HS-27A (cell line): ENCODE measurements at regions not wholly inside any gene's neighbourhood (a gene's known extent, or its start where the extent isn't known, plus 50 kb on each side); places are given as distances from the start of the nearest gene placed in this dataset.

Experiments used
- DNase-seq: peaks from one replicate; pipeline ENCODE4 v3.0.0-alpha.2; 2012; ENCODE audit warnings: low read depth, missing footprints

DNA sequence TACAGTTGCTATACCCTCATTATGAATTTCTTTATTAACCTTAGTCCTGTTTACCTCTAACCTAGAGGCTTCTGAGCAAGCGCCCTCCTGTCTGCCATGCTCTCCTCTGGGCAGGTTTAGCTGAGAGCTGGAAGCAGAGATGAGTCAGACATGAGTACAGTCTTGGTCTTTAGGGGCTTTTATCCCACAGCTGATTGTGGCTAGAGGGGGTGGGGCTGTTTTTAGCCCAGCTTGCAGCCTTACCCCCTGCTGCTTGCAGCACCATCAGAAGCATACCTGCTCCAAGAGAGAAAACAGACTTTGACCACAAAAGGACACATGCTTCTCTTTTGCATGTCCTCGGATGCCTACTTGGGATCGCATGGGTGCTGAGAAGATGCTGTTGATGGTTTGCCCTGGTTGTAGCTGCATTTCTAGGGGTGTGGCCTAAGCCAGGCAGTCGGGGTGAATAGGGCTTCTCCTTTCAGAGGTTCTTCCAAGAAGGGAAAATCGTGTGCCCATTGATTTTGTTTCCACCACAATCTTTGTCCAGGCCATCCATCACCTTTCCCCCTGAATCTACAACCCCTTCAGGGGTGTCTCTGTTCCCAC lies 115.0 kb upstream of the LGALSL start:
- DNase-seq: no peak

DNA sequence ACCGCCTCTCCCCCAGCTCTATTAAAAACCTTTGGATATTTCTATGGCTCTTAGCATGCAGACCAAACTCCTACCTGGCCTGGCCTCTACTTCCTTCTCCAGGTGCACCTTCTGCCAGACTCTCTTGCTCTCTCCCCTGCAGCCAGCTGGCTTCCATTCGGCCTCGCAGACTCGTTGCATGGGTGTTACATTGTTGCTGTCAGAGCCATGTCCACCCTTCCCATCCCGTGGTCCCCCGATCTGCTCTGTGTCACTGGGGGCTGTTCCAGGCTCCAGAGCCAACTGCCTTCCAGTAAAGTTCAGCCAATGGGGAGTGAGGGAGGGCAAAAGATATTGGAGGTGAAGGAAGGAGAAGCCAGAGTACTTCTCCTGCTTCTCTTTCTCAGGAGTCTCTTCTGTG lies 112.5 kb upstream of the LGALSL start:
- no peak for DNase-seq

DNA sequence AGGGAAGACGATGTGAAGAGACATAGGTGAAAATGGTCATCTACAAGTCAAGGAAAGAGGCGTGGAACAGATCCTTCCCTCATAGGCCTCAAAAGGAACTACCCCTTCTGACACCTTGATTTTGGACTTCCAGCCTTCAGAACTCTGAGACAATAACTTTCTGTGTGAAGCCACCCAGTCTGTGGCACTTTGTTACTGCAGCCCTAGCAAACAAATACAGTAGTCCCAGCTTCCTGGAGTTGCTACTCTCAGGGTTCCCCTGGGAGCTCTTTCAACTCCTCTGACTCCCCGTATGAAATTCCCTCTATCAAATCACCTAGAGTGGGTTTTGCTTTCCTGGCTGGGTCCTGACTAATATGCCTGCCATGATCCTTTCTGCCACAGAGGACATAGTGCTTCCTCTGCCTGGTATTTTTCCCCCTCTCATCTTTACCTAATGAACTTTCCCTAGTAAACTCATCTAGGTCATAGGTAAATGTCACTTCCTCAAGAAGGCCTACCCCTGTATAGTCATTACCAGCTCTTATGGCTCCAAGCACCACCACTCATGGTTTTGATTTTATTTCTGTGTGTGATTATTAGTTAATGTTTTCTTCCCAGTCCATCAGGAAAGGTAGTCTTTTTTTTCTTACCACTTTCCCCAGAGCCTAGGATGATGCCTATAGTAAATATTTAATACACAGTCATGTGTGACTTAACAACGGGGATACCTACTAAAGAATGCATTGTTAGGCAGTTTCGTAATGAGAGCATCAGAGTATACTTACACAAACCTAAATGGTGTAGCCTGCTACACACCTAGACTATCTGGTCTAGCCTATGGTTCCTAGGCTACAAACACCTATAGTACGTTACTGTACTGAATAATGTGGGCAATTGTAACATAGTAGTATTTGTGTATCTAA lies 111.5 kb upstream of the LGALSL start:
- DNase-seq: no peak

DNA sequence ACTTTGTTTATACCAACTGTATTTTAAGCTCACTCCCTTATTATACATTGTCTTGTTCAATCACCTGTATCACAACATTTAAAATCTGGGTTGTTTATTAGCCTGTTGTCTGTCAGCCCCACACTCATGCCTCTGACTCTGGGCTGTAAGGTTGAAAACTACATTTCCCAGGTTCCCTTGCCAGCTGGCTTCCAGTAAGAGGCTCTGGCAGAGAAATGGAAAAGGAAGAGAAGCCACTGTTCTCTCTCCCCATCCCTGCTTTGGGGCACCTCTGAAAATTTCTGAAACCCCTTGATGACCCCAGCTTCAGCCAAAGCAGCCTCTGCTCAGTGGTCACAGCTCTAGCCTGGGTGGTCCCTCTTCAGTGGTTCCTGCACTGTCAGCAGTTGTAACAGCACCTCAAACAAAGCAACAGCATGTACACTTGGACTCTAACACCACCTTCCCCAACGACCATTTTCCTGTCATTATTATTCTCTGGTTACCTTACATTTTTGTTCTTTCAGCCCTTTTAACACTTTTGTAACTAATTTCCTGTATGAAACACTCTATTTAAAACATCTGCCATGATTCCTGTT lies 108.9 kb upstream of the LGALSL start:
- DNase-seq: no peak

DNA sequence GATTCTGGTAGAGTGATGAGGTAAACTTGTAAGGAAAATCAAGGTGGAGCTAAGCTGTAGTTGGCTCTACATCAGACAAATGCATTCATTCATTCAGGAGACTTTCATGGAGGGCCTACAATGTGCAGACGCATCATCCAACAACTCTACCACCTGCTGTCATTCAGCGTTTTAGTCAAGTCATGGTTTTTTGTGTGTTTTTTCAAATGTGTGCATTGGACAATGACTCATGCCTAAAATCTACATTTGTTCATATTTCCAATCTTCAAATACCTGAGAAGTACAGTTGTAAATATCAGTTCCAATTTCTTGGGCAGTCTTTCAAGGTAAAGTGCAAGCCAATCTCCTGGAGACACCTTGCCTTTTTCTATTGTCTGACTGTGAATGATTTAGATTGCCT lies 108.0 kb upstream of the LGALSL start:
- DNase-seq: no peak

DNA sequence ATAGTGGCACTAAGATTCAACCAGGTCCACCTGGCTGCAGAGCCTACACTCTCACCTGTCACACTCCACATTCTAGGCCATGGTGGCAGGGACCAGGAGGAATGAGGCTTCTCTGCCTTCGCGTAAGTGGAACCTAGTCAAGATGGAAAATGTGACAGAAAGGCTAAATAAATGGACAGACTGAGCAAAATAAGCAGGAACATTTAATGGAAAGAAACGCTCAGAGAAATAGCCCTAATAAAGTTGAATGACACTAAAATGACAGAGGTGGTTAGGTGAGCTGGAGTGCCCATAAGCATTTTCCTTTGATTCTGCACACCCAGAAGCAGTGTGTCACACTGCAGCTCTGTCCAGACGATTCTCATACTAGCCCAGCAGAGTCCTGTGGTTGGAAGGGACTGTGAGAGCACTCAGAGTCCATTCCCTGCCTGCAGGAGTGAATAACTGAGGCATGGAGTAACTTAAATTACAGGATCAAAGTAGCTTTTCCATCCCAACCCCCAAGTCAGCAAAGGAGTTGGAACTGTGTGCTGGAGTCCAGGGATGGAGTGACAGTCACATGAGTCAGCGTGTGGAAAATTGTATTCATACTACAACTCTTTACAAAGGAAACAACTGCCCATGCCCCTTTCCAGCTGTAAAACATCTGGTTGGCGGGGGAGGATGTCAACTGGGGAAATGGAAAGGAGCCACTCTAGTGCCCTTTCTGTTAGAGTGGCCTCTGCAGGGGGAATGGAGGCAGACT lies 105.4 kb upstream of the LGALSL start:
- no peak for DNase-seq

DNA sequence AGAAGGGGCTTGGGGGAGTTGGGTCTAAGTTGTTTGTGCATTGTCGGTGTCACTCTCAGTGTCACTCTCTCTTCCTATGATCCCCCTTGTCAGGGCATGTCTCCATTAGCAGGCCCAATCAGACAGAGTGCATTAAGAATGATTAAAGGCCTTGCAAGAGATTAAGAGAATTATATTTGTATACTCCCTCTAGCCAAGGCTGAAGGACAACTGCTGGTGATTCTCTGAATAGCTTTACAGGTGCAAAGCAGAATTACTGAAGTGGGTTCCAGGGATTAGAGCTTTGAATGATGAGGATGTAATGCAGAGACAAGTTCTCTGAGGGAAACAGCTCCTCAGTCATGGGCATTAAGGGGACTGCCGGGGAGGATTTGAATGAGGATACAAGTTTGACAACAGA lies 104.8 kb upstream of the LGALSL start:
- no peak for DNase-seq

DNA sequence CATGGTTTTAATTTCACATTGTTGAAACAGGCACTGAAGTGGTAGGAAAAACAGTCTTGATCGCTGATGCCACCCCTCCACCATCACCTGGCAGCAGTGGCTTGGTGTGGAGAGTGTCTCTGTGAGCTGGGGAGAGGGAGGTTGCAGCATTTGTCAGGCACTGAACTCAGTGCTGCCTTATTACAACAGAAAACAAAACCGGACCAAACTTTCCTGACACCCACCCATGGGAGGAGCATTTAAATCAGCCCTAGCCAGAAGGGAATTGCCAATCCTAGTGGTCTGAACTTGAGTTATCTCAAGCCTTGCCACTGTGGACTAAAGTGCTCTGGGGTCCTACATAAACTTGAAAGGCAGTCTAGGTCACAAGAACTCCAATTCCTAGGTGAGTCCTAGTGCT lies 103.0 kb upstream of the LGALSL start:
- DNase-seq: no peak

DNA sequence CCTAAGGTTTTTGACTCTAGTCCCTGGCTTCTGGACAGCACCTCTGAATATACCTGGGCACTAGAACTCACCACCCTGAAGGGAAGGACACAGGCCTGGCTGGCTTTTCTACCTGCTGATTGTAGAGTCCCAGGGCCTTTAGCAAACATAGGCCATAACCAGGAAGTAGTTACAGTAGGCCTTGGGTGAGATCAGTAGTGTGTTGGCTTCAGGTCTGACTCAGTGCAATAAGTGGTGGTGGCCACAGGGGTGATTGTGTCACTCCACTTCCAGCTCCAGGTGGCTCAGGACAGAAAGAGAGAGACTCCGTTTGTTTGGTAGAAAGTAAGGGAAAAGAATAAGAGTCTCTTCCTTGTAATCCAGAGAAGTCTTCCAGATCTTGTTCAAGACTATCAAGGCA lies 101.7 kb upstream of the LGALSL start:
- DNase-seq: no peak

DNA sequence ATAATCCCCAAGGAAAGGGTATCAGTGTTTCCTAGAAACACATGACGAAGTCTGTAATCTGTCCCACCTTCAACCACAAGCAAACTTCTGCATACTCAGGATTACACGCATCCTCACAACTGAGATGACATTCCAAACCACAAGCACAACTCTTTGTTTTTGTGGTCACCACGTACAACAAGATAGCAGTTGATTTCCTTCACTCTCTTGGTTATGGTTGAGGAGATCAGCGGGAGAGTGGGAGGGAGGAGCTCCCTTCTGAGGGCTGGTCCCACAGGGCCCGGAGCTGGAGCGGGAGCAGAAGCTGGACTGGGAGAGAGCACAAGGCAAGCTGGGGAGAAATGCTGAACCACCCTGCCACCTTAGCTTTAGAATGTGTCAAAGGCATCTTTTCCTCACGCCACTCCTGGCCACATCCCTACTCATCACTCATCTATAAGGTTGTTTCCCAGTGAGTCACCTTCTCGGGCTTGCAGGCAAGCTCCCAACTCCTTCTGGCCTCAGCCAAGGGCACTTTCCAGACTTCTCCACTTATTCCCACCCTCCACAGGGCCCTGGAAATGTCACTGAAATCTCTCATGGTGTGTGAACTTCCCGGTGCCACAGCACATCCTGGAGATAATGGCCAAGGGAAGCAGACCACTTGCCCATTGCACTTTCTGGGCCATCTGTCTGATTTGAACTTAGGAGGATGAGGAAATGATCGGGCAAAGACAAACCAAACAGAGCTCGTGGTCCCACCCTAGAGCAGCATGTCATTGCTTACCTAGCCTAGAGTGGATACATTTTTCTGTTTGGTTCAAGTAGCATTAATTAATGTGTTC lies 98.9 kb upstream of the LGALSL start:
- no peak for DNase-seq

DNA sequence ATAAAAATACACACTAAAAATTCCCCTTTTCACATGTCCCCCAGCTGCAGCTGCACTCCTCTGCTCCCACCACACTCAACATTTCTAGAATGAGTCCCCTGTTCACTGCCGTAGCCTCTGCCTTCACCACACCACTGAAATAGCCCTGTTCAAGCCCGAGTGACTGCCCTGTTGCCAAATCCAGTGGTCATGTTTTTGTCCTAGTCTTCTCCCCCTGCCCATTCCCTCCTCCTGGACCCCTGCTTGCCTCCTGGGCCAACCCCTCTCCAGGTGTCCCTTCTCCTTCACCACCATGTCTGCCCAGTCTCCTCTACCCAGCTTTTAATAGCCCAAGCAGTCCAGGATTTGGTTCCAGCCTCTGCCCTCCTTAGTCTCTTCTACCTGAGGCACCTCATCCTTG lies 97.1 kb upstream of the LGALSL start:
- DNase-seq: no peak

DNA sequence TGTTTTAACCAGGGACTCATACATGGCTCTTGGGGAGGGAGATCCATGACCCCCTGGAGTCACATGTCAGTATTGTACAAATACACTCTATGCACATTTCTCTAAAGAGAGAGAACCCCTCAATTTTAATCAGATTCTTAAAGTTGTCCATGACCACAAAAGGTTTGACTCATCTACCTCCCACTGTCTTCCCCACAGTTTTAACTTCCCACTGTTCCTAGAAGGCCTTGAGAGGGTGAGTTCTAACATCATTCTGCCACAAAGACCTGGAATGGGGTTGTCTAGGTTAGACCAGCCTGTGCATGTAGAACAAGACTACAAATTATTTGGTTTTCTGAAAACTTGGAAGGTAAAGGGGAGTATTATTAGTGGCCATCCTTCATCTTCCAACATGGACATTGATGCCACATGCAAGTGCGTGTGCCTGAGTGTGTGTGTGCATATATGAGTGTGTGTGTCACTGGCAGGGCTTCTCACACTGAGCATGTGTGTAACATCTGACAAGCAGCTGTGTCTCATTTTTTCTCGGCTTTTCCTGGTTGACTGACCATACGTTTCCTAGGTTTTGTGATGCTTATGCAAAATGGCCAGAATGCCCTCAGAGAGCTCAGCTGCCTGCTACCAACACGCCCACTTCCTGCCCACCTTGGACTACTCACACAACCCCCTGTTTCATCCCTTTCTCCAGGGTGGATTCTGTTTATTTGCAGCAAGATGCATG lies 94.6 kb upstream of the LGALSL start:
- no peak for DNase-seq

DNA sequence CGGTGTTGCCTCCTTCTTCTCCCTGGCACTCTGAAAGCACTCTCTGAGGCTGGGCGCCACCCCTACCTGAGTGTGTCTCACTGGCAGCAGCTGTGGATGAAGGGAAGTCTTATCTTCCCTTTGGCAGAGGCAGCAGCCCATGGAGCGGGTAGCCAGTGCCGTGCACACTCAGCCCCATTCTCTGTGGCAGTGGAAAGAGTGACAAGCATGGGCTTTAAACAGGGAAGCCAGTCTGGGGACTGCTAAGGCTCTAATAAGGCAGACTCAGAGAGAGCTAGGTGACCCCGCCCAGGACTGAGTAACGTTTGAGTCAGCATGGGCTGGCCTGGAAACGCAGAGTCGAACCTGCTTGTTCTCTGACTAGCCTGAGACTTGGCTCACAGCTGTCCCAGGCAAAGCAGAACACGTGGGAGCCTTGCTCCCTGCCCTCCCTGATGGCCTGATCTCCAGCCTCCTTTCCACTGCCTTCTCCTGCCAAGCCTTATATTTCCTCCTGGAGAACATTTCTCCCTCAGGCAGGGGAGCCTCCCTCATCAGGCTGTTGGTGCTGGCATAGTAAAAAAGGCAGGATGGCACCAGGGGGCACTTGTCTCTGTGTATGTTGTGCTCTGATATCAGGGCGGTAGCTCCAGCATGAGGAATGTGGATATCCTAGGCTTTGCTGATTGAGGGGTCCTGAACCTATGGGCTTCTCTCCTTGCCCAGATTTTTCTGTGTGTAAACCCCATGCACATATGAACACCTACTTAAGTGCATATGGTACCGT lies 93.9 kb upstream of the LGALSL start:
- peak; percentile 69 for DNase-seq

DNA sequence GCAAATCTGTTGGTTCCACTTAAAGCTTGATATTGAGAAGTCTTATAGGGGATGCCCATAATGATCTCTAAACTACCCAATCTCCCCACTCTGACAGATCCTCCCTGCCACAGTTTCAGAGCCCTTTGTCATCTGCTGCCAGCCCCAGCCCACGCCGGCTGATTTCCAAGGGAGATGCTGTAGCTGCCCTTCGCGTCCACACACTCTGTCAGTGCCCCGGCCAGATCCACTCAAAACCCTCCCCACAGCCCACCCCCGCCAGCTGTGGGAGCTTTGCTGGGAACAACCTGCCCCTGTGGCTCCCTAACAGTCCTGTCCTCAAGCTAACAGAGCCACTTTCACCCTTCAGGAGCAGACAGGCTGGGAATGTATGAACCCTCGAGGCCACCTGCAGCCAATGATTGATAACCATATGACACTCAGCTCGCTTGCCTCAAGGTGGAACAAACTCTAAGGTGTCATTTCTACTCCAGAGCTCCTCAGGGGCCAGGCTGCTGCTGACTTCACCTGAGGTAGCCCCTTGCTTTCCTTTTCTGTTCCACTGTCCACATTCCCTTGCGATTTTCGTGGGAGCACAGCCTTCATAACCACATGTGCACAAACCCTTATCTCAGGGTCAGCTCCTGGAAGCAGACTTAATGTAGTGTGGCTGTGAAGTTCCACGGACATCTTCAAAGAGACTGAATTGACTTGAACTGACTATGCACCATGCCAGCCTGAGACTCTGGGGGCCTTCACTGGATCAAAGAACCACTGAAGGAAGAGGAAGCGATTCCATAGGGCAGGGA lies 92.6 kb upstream of the LGALSL start:
- DNase-seq: no peak

DNA sequence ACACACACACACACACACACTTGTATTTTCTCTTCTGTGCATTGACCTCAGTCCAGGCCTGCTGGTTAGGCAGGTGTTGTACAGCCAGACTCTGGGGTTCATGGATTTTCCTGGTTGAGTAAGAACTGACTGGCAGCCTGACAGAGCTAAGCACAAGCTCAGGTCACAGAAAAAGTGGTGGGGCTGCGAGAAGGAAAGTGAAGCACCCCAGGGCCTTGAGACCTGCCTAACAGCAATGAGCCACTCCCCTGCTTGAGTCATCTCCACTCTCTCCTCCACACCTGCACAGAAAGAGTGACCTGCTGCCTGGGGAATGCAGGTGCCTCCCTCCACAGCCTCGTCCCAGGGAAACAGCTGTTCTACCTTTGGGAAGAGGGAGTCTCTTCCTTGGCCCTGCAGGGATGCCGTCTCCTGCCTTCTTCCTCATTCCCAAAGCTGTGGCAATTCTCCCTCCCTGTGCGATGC lies 91.4 kb upstream of the LGALSL start:
- no peak for DNase-seq

DNA sequence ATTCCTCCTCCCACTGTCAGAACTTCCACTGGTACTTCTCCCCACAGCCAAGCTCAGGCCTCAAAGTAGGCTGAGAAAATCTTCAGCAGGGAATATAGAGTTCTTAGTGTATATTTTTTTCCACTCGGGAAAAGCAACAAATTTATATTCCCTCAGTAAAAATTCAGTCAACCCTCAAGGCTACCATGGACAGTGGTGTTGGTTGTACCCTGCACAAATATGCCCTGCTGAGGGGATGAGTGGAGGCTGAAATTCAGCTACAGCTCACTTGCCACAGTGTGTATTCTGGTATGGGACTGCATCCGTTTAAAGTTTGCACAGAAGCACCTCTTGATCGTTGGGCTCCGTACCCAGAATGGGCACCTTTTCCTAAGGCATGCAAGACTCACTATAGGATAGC lies 90.8 kb upstream of the LGALSL start:
- DNase-seq: no peak

DNA sequence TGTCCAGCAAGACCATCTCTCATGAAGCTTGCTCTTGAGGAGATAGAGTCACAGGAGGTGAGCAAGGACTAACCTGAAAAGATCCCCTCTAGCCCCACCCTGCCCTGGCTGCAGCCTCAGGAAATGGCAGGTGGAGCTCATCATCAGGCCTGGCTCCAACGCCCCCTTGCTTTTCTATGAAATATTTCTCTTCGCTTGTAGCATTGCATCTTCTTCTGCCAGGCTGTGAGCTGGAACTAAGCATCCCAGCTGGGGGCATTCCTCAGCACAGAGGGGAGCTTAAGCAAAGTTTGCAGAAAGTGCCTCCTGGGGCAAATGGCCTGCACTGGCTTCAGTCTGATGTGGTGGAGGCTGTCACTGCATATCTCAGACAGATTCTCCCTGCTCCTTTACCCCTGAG lies 90.1 kb upstream of the LGALSL start:
- DNase-seq: no peak

DNA sequence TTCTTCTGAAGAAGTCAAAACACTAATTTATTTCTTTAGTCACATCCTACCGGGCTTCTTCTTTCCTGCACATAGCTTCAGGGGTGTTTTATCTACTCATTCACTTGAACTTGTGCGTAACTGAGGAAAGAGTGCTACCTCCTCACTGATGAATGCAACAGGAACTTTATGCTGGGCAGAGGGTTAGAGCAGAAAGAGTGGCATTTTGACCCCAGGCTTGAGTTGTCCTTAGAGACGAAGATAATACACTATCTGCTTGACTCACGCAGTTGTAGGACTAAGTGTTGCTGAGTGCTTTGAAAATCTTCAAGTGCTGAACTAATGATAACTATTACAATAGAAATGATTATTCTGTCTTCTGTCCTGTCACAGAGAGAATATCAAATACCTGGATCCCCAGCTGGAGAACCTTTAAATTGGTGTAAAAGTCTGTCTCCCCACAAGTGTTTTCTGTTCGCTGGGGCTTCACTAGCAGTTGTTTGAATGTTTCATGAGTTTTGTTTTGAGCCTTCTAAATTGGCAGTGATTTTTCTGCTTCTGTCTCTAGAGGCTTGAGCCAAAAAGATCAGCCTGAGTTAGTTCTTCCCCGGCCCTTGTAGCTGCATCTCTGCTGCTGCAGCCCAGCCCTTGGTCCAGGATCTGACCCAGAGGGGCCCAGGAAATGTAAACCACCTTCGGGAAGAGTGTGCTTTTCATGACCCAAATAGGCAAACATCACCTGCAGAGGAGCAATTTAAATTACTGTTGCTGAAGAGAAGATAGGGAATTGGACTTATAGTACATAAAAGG lies 86.3 kb upstream of the LGALSL start:
- DNase-seq: no peak

DNA sequence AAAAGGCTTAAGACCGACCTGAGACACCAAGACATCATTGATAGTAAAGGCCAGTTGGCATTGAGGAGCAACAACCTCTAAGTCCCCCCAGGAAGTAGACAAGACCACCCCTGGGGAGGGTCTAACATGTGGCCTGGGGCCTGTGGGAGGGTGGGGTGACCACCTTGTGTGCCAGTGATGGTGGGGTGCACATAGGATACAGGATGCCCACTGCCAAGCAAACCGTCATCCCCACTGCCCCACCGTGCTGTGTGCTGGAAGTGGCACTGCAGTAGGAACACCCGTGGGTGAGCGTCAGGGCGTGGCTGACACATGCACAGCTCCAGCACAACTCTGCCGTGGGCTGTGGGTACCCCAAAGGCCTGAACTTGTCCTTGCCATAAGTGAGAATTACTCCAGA lies 84.3 kb upstream of the LGALSL start:
- no peak for DNase-seq
